Effector memory CD4-positive, alpha-beta T cell (primary cell): ENCODE measurements at regions not wholly inside any gene's neighbourhood (a gene's known extent, or its start where the extent isn't known, plus 50 kb on each side); places are given as distances from the start of the nearest gene placed in this dataset.

Experiments used
- DNase-seq, 3 donors: peaks; one replicate each; pipeline ENCODE4 v3.0.0-alpha.2; 2020
- H3K27ac ChIP-seq: 2 replicates; pipeline ENCODE4 v1.7.0; 2013; ENCODE audit warnings: mild to moderate bottlenecking, low read length, moderate library complexity; ENCODE audit not compliant: insufficient read depth, poor library complexity, severe bottlenecking
- H3K27me3 ChIP-seq: replicated peaks from 2 replicates; pipeline ENCODE4 v1.7.0; 2013; ENCODE audit warnings: mild to moderate bottlenecking, low read length; ENCODE audit not compliant: insufficient read depth, control insufficient read depth, poor library complexity, severe bottlenecking
- H3K36me3 ChIP-seq: 2 replicates; pipeline ENCODE4 v1.7.0; 2013; ENCODE audit warnings: mild to moderate bottlenecking, low read length, moderate library complexity; ENCODE audit not compliant: control insufficient read depth, insufficient read depth
- H3K4me1 ChIP-seq: 2 replicates; pipeline ENCODE4 v1.7.0; 2013; ENCODE audit warnings: low read length, mild to moderate bottlenecking; ENCODE audit not compliant: control insufficient read depth, insufficient read depth, poor library complexity, severe bottlenecking
- H3K4me3 ChIP-seq: 2 replicates; pipeline ENCODE4 v1.7.0; 2013; ENCODE audit warnings: low read length, low read depth, mild to moderate bottlenecking; ENCODE audit not compliant: insufficient read depth, poor library complexity, severe bottlenecking
- H3K9me3 ChIP-seq: 2 replicates; pipeline ENCODE4 v1.7.0; 2013; ENCODE audit warnings: mild to moderate bottlenecking, low read length, moderate library complexity; ENCODE audit not compliant: control insufficient read depth

DNA sequence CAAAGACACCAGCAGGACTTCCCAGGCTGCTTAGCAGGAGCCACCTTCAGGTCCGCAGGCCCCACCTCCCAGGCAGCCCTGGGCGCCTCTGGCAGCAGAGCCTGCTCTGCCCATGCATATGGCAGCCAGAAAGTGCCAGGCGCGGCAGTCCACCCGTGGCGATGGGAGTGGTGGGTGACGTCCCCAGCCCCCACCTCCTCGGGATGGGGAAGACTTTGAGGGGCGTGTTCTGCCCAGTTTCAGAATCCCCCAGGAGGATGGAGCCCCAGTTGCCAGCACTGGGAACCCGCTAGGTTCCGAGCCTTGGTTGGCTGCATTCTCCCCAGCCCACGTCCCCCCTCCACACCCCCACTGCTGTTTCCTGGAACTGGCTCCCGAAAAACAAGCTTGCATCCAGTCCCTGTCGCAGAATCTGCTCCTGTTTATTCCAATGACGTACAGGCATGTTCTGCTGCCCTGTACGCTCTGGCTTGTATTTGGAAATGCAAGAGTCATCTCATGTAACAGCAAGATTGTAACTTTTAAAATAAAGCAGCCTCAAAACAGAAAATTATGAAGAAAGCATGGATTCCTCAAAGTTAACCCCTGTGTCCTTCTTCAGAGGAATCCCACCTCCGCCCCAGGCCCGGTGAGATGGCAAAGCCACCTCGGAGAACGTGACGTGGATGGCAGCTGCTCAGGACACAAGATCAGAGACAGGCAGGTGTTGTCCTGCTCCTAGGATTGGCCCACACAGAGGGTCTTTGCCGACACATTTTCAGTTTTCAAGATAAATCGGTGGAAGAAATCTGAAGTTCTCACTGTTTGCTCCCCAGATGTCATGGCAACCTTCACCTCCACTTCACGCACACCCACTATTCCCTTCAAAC is 87.8 kb upstream of the PPP2R2D start:
- H3K36me3 ChIP-seq: no peaks in the 10 kb centered on the region
- H3K27me3 ChIP-seq: no peaks in the 10 kb centered on the region
- H3K27ac ChIP-seq: no peak overlapping the region
- no peaks in the 10 kb centered on the region for H3K9me3 ChIP-seq
- no peaks in the 10 kb centered on the region for H3K4me1 ChIP-seq
- DNase-seq: no peak
- no peak overlapping the region for H3K4me3 ChIP-seq

DNA sequence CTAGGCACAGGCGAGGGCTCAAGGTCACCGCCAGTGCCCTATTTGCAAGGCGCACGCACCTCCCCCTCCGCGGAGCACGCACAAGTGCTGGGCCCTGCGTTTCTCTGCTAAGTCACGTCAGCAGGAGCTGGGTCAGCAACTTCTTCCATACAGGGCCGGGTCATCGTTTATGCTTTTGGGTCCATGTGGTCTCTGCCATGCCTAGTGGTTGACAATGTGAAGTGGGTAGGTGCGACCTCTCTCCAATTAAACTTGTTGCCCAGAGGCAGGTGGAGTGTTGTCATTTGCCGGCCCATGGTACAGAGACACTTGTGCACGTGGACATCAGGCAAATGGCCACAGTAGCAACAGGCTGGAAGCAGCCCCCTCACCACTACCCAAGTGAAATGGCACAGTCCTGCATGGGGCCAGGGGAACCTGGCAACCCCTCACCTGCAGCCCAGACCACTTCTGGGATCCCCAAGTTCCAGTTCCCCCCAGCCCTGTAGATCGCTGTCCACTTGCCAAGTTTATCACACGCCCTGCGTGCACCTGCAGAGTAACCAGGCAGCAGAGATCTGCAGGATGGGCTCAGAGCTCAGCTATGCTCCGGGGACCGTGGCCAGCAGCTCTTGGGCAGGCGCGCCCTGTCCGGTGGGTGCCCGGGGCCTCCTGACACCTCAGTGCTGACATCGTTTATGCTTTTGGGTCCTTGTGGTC is 86.1 kb upstream of the PPP2R2D start:
- no peak overlapping the region for H3K27ac ChIP-seq
- no peaks in the 10 kb centered on the region for H3K36me3 ChIP-seq
- H3K4me3 ChIP-seq: no peak overlapping the region
- H3K9me3 ChIP-seq: no peaks in the 10 kb centered on the region
- DNase-seq: no peak
- no peaks in the 10 kb centered on the region for H3K27me3 ChIP-seq
- H3K4me1 ChIP-seq: no peaks in the 10 kb centered on the region

DNA sequence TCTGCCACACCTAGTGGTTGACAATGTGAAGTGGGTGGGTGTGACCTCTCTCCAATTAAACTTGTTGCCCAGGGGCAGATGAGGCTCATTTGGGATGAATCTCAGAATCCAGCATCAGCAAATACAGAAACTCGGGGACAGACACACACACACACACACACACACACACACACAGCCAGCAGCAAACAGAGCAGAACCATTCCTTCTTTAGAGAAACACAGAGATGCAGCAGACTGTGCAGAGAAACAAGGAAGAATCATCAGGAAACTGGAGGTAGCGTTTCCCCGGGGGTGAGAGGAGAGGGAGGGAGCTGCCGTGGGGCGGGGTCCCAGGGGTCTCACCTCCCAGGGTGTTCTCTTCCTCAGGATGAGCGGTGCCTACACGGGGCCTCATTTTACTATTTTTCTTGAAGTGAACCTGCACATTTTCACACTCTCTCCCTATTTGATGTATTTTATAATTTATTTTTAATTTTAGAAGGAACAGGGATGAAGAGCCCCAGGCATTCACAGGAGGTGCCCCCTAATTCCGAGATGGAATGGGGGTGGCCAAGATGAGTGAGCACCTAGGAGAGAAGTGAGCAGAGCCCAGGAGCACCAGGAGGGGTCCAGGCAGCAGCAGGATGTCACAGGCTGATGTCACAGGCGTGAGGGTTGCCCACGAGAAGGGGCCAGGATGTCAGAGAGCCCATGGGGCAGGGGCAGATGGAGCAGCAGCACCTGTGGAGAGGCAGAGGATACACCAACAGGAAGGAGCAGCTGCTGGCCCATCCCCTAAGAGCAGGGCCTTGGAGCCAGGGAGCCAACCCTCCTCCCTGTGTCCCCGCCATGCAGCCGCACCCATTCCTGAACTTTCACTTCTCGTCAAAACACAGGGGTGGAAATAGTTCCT is 85.3 kb upstream of the PPP2R2D start:
- H3K9me3 ChIP-seq: no peaks in the 10 kb centered on the region
- H3K36me3 ChIP-seq: no peaks in the 10 kb centered on the region
- H3K4me1 ChIP-seq: no peaks in the 10 kb centered on the region
- H3K27me3 ChIP-seq: no peaks in the 10 kb centered on the region
- H3K4me3 ChIP-seq: no peak overlapping the region
- no peak for DNase-seq
- H3K27ac ChIP-seq: no peak overlapping the region

DNA sequence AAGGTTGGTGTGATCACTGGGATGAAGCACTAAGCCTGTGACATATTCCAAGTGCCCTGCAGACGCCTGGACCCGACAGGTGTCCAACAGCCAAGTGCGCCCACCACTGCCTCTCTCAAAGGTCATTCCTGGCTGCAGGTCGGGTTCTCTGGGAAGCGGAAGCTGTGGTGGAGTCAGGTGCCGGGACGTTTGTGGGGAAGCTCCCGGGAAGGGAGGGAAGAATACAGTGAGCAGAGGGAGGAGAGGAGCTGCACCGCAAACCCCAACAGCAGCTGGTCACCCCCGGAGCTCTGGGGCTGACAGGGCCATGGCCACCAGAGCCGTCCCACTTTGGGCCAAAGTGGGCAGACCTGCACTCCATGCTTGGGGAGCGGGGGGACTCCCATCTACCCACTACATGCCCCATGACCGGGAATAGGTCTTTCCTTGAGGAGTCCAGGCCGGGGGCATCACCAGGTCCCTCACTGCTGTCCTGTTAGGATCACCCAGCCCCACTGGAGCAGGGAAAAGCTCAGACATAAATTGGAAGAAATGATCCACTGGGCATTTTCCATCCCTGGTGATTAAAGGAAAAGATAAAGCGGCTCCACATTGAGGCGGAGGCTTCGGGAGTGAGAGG is 84.5 kb upstream of the PPP2R2D start:
- H3K9me3 ChIP-seq: no peaks in the 10 kb centered on the region
- no peaks in the 10 kb centered on the region for H3K4me1 ChIP-seq
- DNase-seq: no peak

DNA sequence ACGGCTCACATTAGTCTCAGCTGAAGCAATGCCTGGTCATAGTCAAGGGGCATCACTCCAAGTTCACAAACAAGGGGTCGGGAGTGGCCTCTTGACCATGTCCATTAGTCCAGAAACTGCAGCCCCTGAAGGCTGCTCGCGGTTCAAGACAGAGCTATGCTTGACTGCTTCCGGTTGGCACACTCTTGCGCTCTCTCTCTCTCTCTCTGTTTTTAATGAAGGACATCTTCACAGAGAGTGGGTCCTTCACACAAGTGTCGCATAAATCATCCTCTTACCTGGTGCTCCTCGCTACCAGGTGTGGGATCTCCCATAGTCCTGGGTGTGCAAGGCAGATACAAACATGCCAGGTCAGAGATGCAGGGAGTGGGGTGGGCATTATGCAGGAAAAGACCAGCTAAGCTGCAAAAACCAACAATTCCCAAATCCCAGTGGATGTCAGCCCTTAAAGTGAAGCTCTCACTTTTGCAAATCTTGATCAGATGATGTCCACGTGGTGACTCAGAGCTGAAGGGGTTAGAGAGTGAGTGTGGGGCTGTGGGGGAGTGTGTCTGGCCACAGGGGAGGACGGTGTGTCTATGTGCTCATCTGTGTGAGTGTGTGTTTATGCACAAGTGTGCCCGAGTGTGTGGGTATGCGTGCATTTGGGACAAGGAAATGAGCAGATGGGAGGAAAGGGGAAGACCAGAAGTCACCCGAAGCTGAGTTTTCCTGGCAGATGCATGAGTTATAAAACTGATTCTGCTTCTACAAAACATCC is 83.7 kb upstream of the PPP2R2D start:
- H3K4me1 ChIP-seq: no peaks in the 10 kb centered on the region
- no peak for DNase-seq
- no peak overlapping the region for H3K27ac ChIP-seq
- no peaks in the 10 kb centered on the region for H3K9me3 ChIP-seq
- H3K4me3 ChIP-seq: no peak overlapping the region
- H3K27me3 ChIP-seq: no peaks in the 10 kb centered on the region
- no peaks in the 10 kb centered on the region for H3K36me3 ChIP-seq

More for the DNA sequence above, 84.5 kb upstream of the PPP2R2D start:
- no peaks in the 10 kb centered on the region for H3K36me3 ChIP-seq
- H3K4me3 ChIP-seq: no peak overlapping the region
- no peaks in the 10 kb centered on the region for H3K27me3 ChIP-seq
- no peak overlapping the region for H3K27ac ChIP-seq

DNA sequence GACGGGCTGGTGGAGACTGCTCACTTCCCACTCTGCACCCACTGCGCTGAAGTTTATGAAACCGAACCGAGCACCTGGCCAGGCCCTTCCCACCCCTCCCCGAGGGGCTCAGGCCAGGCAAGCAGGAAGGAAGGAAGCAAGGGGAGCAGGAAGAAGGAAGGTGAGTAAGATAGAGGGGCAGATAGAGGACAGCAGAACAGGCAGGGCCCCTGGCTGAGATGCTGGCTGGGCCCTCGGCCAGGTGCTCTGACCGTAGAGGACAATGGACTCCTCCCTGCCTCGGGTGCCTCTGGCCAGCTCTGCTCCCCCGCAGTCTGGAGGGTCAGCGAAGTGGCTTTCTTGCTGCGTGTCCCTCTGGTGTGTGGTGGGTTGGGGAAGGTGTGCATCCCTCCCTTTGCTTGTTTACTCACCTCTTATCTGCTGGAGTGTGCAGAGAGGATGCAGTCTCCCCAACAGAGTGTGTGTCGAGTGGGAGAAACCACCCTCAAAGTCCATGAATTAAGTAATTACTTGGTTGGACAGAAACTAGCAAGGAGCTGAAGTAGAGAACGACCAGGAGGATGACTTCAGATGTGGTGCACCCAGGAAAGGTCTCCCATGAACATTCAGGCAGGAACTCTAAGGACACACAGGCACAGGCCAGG is 82.8 kb upstream of the PPP2R2D start:
- H3K4me3 ChIP-seq: no peak overlapping the region
- H3K36me3 ChIP-seq: no peaks in the 10 kb centered on the region
- no peak for DNase-seq
- H3K4me1 ChIP-seq: no peaks in the 10 kb centered on the region
- H3K27me3 ChIP-seq: no peaks in the 10 kb centered on the region
- no peak overlapping the region for H3K27ac ChIP-seq
- H3K9me3 ChIP-seq: no peaks in the 10 kb centered on the region

DNA sequence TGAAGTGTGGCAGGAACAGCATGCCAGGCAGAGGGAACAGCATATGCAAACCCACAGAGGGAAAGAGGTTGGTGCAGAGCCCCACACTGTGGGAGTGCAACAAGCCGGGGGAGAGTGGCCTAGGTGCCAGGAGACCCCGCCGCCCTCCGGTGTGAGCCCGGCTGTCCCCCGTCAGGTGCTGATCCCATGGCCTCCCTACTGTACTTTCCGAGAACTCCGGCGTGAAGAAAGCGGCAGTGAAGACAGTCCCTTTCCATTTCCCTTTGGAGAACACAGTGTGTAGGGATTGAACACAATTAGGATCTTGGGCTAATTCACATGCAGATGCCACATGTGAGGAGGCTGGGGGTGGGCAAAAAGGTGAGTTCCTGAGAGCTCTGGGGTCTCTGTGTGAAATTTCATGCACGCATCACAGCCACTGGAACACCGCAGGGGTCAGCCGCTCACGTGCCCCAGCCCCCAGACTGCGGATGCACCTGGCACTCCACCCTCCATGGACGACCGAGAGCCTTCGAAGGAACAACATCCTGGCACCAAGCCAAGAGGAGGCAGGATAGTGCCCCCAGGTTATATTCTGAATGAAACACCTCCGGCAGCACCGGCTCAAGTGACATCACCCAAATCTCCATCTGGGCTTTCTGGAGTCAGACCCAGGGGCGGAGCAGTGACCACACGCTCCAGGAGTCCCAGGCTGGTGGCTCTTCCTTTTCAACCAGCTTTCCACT is 82.1 kb upstream of the PPP2R2D start:
- no peaks in the 10 kb centered on the region for H3K9me3 ChIP-seq
- no peaks in the 10 kb centered on the region for H3K36me3 ChIP-seq
- H3K4me3 ChIP-seq: no peak overlapping the region
- DNase-seq: no peak
- H3K4me1 ChIP-seq: no peaks in the 10 kb centered on the region
- H3K27ac ChIP-seq: no peak overlapping the region
- H3K27me3 ChIP-seq: no peaks in the 10 kb centered on the region

DNA sequence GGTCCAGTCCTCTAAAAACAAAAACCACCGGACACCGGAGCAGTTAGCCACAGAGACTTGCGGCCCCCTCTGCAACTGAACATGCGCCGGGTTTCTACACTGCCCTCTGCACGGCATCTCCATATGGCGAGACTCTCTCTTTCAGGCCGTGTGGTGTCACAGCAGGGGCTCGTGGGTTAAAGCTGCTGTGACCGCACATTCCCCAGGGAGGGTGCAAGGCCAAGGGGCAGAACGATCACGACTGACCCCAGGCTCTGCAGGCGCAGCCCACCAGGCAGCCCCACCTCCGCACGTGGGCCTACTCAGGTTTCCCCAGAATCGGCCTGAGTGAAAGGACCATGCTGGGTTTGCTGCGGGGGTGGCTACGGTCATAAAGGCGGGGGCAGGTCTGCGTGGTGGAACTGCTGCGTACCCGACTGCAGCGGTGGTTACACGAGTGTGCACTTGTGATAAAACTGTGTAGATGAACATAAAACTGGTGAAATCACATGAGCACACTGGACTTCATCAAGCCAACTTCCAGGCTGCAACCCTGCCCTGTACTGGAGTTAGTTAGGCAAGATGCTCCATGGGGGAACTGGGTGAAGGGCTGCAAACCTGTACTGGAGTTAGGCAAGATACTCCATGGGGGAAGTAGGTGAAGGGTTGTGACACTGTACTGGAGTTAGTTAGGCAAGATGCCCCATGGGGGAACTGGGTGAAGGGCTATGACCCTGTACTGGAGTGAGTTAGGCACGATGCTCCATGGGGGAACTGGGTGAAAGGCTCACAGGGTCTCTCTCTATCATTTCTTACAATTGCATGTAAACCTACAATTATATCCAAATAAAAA is 81.4 kb upstream of the PPP2R2D start:
- DNase-seq: no peak
- H3K27ac ChIP-seq: no peak overlapping the region
- no peaks in the 10 kb centered on the region for H3K36me3 ChIP-seq
- H3K4me1 ChIP-seq: no peaks in the 10 kb centered on the region
- H3K9me3 ChIP-seq: no peaks in the 10 kb centered on the region
- no peaks in the 10 kb centered on the region for H3K27me3 ChIP-seq
- H3K4me3 ChIP-seq: no peak overlapping the region
